Activated CD8-positive, alpha-beta T cell treated with anti-CD3 and anti-CD28 coated beads for 36 hours (primary cell): ENCODE measurements at regions not wholly inside any gene's neighbourhood (a gene's known extent, or its start where the extent isn't known, plus 50 kb on each side); places are given as distances from the start of the nearest gene placed in this dataset.

ENCODE experiments used
- ATAC-seq: fragments of 200-7000 bp; cut with Tn5 transposase; one replicate; pipeline ENCODE4 v1.10.0; 2021; ENCODE audit warnings: mild to moderate bottlenecking, moderate library complexity
- CTCF ChIA-PET: fragments of 350-600 bp; sonication (Branson Sonifier 250); formaldehyde crosslinking; loops from one replicate; lab custom pipeline; 2021; ENCODE audit warnings: antibody characterized with exemption; lab: Charles Lee
- POLR2A ChIA-PET: fragments of 350-600 bp; sonication (Branson Sonifier 250); formaldehyde crosslinking; loops from one replicate; lab custom pipeline; 2021; ENCODE audit warnings: antibody characterized with exemption; lab: Charles Lee
- DNase-seq: peaks from one replicate; pipeline ENCODE4 v3.0.0-alpha.2; 2020
- H3K27ac Mint-ChIP-seq: one replicate; pipeline ENCODE4 v1.8.0; 2021; ENCODE audit warnings: mild to moderate bottlenecking, mixed read lengths
- H3K27me3 Mint-ChIP-seq: one replicate; pipeline ENCODE4 v1.8.0; 2021; ENCODE audit warnings: mixed read lengths
- H3K36me3 Mint-ChIP-seq: one replicate; pipeline ENCODE4 v1.8.0; 2021; ENCODE audit warnings: low read depth, mixed read lengths
- H3K4me1 Mint-ChIP-seq: one replicate; pipeline ENCODE4 v1.8.0; 2021; ENCODE audit warnings: low read depth, mixed read lengths
- H3K4me3 Mint-ChIP-seq: one replicate; pipeline ENCODE4 v1.8.0; 2021; ENCODE audit warnings: mild to moderate bottlenecking, moderate library complexity, mixed read lengths
- H3K9me3 Mint-ChIP-seq: one replicate; pipeline ENCODE4 v1.8.0; 2021; ENCODE audit warnings: mixed read lengths
- CTCF ChIP-seq: fragments of 200-600 bp; IDR thresholded peaks from one replicate; pipeline ENCODE4 v1.8.0; 2022; ENCODE audit warnings: antibody characterized with exemption, mild to moderate bottlenecking
- intact Hi-C: fragments of 100-400 bp; cut with micrococcal nuclease; formaldehyde crosslinking; loops from one replicate; pipeline ENCODE4 v1.10.0; 2022

- intact Hi-C loops, result no loop called here
- H3K27ac Mint-ChIP-seq, result no peak overlapping the region
- peaks cover 2% of the 10 kb centered on the region for H3K4me1 Mint-ChIP-seq
- ATAC-seq, result no peak
- TF ChIP-seq CTCF, result no peak
- H3K36me3 Mint-ChIP-seq, result no peaks in the 10 kb centered on the region
- peaks cover 2% of the 10 kb centered on the region for H3K27me3 Mint-ChIP-seq
- ChIA-PET CTCF (no interaction called here), POLR2A (no interaction called here)
- DNase-seq, result no peak
- H3K9me3 Mint-ChIP-seq, result no peaks in the 10 kb centered on the region
- no peak overlapping the region for H3K4me3 Mint-ChIP-seq
These were observed 350.5 kb upstream of the MEF2C start for GRCh38 chr5:89233462-89233861.

- intact Hi-C loops, result no loop called here
- Mint-ChIP-seq H3K27me3 (peaks cover 2% of the 10 kb centered on the region), H3K36me3 (no peaks in the 10 kb centered on the region), H3K4me3 (no peak overlapping the region), H3K27ac (no peak overlapping the region), H3K9me3 (no peaks in the 10 kb centered on the region), H3K4me1 (peaks cover 2% of the 10 kb centered on the region)
- POLR2A ChIA-PET, result no interaction called here
- no peak for DNase-seq
- no peak for TF ChIP-seq CTCF
- CTCF ChIA-PET, result no interaction called here
- ATAC-seq, result no peak
These were observed 349.2 kb upstream of the MEF2C start for GRCh38 chr5:89232139-89232603.

GRCh38 chr5:89230178-89230577 is 347.2 kb upstream of the MEF2C start:
- peaks cover 2% of the 10 kb centered on the region for H3K4me1 Mint-ChIP-seq
- H3K4me3 Mint-ChIP-seq, result no peak overlapping the region
- H3K36me3 Mint-ChIP-seq, result no peaks in the 10 kb centered on the region
- ChIA-PET POLR2A (no interaction called here), CTCF (no interaction called here)
- intact Hi-C loops, result no loop called here
- no peaks in the 10 kb centered on the region for H3K9me3 Mint-ChIP-seq
- no peak overlapping the region for H3K27ac Mint-ChIP-seq
- TF ChIP-seq CTCF, result no peak
- peaks cover 2% of the 10 kb centered on the region for H3K27me3 Mint-ChIP-seq
- DNase-seq (no peak), ATAC-seq (no peak)

GRCh38 chr5:89229331-89230070 is 346.5 kb upstream of the MEF2C start:
- Mint-ChIP-seq H3K4me1 (peaks cover 2% of the 10 kb centered on the region), H3K27me3 (no peaks in the 10 kb centered on the region), H3K27ac (no peak overlapping the region), H3K36me3 (no peaks in the 10 kb centered on the region), H3K4me3 (no peak overlapping the region), H3K9me3 (no peaks in the 10 kb centered on the region)
- ChIA-PET CTCF (no interaction called here), POLR2A (no interaction called here)
- intact Hi-C loops, result no loop called here
- no peak for ATAC-seq
- DNase-seq, result no peak
- TF ChIP-seq CTCF, result no peak

- DNase-seq (no peak), ATAC-seq (no peak)
- Mint-ChIP-seq H3K27me3 (no peaks in the 10 kb centered on the region), H3K36me3 (no peaks in the 10 kb centered on the region), H3K4me3 (no peak overlapping the region), H3K9me3 (no peaks in the 10 kb centered on the region), H3K27ac (no peak overlapping the region), H3K4me1 (peaks cover 2% of the 10 kb centered on the region)
- TF ChIP-seq CTCF, result no peak
- intact Hi-C loops, result no loop called here
- ChIA-PET CTCF (no interaction called here), POLR2A (no interaction called here)
These were observed 345.4 kb upstream of the MEF2C start for GRCh38 chr5:89228355-89228754.
